Neural progenitor cell (in vitro differentiated cells): ENCODE measurements at regions not wholly inside any gene's neighbourhood (a gene's known extent, or its start where the extent isn't known, plus 50 kb on each side); places are given as distances from the start of the nearest gene placed in this dataset.

Source experiments
- DNase-seq: peaks from one replicate; pipeline ENCODE4 v3.0.0-alpha.2; 2016; ENCODE audit warnings: low spot score
- H2AFZ ChIP-seq: fragments of 200-600 bp; sonication (generic); replicated peaks from 2 replicates; pipeline ENCODE4 v1.6.1; 2016; ENCODE audit warnings: antibody characterized with exemption
- H3F3A ChIP-seq: fragments of 200-600 bp; sonication (generic); 2 replicates; pipeline ENCODE4 v1.6.1; 2016; ENCODE audit warnings: antibody characterized with exemption, low read depth
- H3K27ac ChIP-seq: fragments of 200-600 bp; sonication (generic); 2 replicates; pipeline ENCODE4 v1.5.1; 2016; ENCODE audit warnings: mild to moderate bottlenecking
- H3K27me3 ChIP-seq: fragments of 200-600 bp; sonication (generic); 2 replicates; pipeline ENCODE4 v1.6.1; 2016; ENCODE audit warnings: mild to moderate bottlenecking, moderate library complexity
- H3K36me3 ChIP-seq: fragments of 200-600 bp; sonication (generic); 2 replicates; pipeline ENCODE4 v1.5.1; 2016
- H3K4me1 ChIP-seq: fragments of 200-600 bp; sonication (generic); 2 replicates; pipeline ENCODE4 v1.6.1; 2016; ENCODE audit warnings: mixed run types
- H3K4me2 ChIP-seq: fragments of 200-600 bp; sonication (generic); 2 replicates; pipeline ENCODE4 v1.6.1; 2016
- H3K4me3 ChIP-seq: fragments of 200-600 bp; sonication (generic); 2 replicates; pipeline ENCODE4 v1.5.1; 2016
- H3K79me2 ChIP-seq: fragments of 200-600 bp; sonication (generic); 2 replicates; pipeline ENCODE4 v1.6.1; 2016; ENCODE audit warnings: low read depth
- H3K9ac ChIP-seq: fragments of 200-600 bp; sonication (generic); 2 replicates; pipeline ENCODE4 v1.6.1; 2016
- H3K9me3 ChIP-seq: fragments of 200-600 bp; sonication (generic); 2 replicates; pipeline ENCODE4 v1.5.1; 2016; ENCODE audit warnings: low read depth
- H4K20me1 ChIP-seq: fragments of 200-600 bp; sonication (generic); 2 replicates; pipeline ENCODE4 v1.6.1; 2016; ENCODE audit warnings: low read depth
- H3K27ac Mint-ChIP-seq: 3 replicates; pipeline ENCODE4 v1.8.0; 2021; ENCODE audit warnings: mixed read lengths
- H3K27me3 Mint-ChIP-seq: 2 replicates; pipeline ENCODE4 v1.8.0; 2022; ENCODE audit warnings: low read depth, mild to moderate bottlenecking, inconsistent platforms, moderate library complexity, mixed read lengths; ENCODE audit not compliant: insufficient read depth
- H3K36me3 Mint-ChIP-seq: 3 replicates; pipeline ENCODE4 v1.8.0; 2021; ENCODE audit warnings: mixed read lengths
- H3K4me1 Mint-ChIP-seq: 3 replicates; pipeline ENCODE4 v1.8.0; 2021; ENCODE audit warnings: mixed read lengths
- H3K4me3 Mint-ChIP-seq: 3 replicates; pipeline ENCODE4 v1.8.0; 2021; ENCODE audit warnings: mild to moderate bottlenecking, moderate library complexity, mixed read lengths
- H3K9me3 Mint-ChIP-seq: 3 replicates; pipeline ENCODE4 v1.8.0; 2020; ENCODE audit warnings: mixed read lengths
- EZH2 ChIP-seq: fragments of 200-600 bp; sonication (generic); IDR thresholded peaks from 2 replicates; pipeline ENCODE4 v1.6.1; 2017; ENCODE audit warnings: antibody characterized with exemption, mild to moderate bottlenecking, moderate library complexity
- EZH2phosphoT487 ChIP-seq: fragments of 200-600 bp; sonication (generic); IDR thresholded peaks from 2 replicates; pipeline ENCODE4 v1.6.1; 2017; ENCODE audit warnings: antibody characterized with exemption
- TF ChIP-seq, protein P1 (sequence below): fragments of 200-600 bp; sonication (generic); IDR thresholded peaks from 2 replicates; pipeline ENCODE4 v1.5.1; 2017; ENCODE audit warnings: antibody characterized with exemption, mild to moderate bottlenecking

DNA sequence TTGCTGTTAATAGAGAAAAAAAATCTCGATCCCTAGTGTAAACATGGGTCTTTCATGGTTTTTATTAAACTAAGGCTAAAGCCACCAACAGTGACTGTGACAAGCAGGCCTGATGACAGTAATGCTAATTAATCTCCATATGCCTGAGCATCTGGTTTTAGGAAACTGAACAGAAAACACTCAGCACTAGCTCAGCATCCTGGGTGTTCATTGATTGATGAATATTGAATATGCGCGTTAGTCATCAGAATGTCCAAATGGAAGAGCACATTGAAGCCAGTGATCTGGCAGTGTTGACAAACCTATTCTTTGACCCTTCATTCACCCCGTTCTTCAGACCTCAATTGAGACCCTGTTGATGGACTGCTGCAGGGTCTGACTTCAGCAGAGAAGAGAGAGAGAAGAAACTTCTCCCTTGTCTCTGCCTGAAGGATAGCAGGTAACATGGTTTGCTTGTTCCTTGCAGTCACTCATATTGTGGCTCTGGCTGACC lies 283.8 kb downstream of the RDH14 start:
- H3K27me3 Mint-ChIP-seq: no peaks in the 10 kb centered on the region
- H3K27ac ChIP-seq: no peak overlapping the region
- peaks cover 4% of the 10 kb centered on the region for H3K9me3 Mint-ChIP-seq
- no peaks in the 10 kb centered on the region for H3F3A ChIP-seq
- H3K4me2 ChIP-seq: no peak overlapping the region
- H3K27ac Mint-ChIP-seq: no peak overlapping the region
- no peaks in the 10 kb centered on the region for H3K36me3 Mint-ChIP-seq
- H3K4me3 Mint-ChIP-seq: no peak overlapping the region
- no peaks in the 10 kb centered on the region for H3K36me3 ChIP-seq
- no peak overlapping the region for H3K9ac ChIP-seq
- no peaks in the 10 kb centered on the region for H4K20me1 ChIP-seq
- H3K4me1 ChIP-seq: no peaks in the 10 kb centered on the region
- TF ChIP-seq, protein P1, sequence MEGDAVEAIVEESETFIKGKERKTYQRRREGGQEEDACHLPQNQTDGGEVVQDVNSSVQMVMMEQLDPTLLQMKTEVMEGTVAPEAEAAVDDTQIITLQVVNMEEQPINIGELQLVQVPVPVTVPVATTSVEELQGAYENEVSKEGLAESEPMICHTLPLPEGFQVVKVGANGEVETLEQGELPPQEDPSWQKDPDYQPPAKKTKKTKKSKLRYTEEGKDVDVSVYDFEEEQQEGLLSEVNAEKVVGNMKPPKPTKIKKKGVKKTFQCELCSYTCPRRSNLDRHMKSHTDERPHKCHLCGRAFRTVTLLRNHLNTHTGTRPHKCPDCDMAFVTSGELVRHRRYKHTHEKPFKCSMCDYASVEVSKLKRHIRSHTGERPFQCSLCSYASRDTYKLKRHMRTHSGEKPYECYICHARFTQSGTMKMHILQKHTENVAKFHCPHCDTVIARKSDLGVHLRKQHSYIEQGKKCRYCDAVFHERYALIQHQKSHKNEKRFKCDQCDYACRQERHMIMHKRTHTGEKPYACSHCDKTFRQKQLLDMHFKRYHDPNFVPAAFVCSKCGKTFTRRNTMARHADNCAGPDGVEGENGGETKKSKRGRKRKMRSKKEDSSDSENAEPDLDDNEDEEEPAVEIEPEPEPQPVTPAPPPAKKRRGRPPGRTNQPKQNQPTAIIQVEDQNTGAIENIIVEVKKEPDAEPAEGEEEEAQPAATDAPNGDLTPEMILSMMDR: no peak
- no peak for TF ChIP-seq EZH2
- no peak for TF ChIP-seq EZH2phosphoT487
- H3K4me1 Mint-ChIP-seq: no peaks in the 10 kb centered on the region
- H2AFZ ChIP-seq: no peak overlapping the region
- no peaks in the 10 kb centered on the region for H3K79me2 ChIP-seq
- H3K4me3 ChIP-seq: no peak overlapping the region
- no peaks in the 10 kb centered on the region for H3K27me3 ChIP-seq
- H3K9me3 ChIP-seq: no peaks in the 10 kb centered on the region
- DNase-seq: no peak

DNA sequence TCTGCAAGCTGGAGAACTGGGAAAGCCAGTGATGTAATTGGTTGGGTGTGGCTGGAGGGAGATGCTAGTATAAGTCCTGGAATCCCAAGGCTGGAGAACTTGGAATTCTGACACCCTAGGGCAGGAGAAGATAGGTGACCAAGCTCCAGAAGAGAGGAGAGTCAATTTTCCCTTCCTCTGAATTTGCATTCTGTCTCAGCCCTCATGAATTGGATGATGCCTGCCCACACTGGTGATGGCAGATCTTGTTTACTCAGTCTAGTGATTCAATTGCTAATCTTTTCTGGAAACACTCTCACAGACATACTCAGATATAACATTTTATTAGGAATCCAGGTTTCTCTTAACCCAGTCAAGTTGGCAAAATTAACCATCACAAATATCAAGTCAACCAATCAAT lies 287.2 kb downstream of the RDH14 start:
- no peaks in the 10 kb centered on the region for H3K79me2 ChIP-seq
- Mint-ChIP-seq H3K4me3 (no peak overlapping the region), H3K9me3 (peaks cover 4% of the 10 kb centered on the region), H3K4me1 (no peaks in the 10 kb centered on the region), H3K36me3 (no peaks in the 10 kb centered on the region), H3K27me3 (no peaks in the 10 kb centered on the region), H3K27ac (no peak overlapping the region)
- no peak overlapping the region for H3K4me2 ChIP-seq
- no peak for TF ChIP-seq EZH2phosphoT487
- TF ChIP-seq, protein P1: no peak
- no peak for TF ChIP-seq EZH2
- H3F3A ChIP-seq: no peaks in the 10 kb centered on the region
- no peaks in the 10 kb centered on the region for H3K36me3 ChIP-seq
- no peaks in the 10 kb centered on the region for H3K4me1 ChIP-seq
- no peaks in the 10 kb centered on the region for H3K27me3 ChIP-seq
- no peak for DNase-seq
- no peaks in the 10 kb centered on the region for H3K9me3 ChIP-seq
- no peak overlapping the region for H3K27ac ChIP-seq
- H3K9ac ChIP-seq: no peak overlapping the region
- H2AFZ ChIP-seq: no peak overlapping the region
- no peak overlapping the region for H3K4me3 ChIP-seq
- no peaks in the 10 kb centered on the region for H4K20me1 ChIP-seq

DNA sequence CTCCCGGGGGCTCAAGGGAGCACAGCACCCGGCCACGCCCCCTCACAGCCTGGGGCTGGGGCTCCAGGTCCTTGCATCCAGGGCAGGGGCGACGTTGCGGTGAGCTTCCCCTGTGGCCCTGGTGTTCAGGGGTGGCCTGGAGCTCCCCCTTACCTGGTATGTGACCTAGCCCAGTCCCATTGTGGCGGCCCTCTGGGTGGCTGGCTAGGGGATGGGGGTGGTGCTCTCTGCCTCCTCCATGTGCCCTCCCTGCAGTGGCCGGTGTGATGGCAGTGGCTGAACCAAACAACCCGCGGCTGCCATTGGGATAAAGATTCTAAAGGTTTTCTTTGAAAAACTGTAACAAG lies 288.3 kb downstream of the RDH14 start:
- Histone ChIP-seq H3K4me1 (no peaks in the 10 kb centered on the region), H3K4me3 (no peak overlapping the region), H3F3A (no peaks in the 10 kb centered on the region), H3K36me3 (no peaks in the 10 kb centered on the region), H4K20me1 (no peaks in the 10 kb centered on the region), H3K27ac (no peak overlapping the region), H3K9ac (no peak overlapping the region), H3K4me2 (no peak overlapping the region), H2AFZ (no peak overlapping the region), H3K79me2 (no peaks in the 10 kb centered on the region), H3K27me3 (no peaks in the 10 kb centered on the region), H3K9me3 (no peaks in the 10 kb centered on the region)
- Mint-ChIP-seq H3K4me1 (no peaks in the 10 kb centered on the region), H3K36me3 (no peaks in the 10 kb centered on the region), H3K27ac (no peak overlapping the region), H3K27me3 (no peaks in the 10 kb centered on the region), H3K9me3 (peaks cover 4% of the 10 kb centered on the region), H3K4me3 (no peak overlapping the region)
- DNase-seq: no peak
- no peak for TF ChIP-seq EZH2
- TF ChIP-seq, protein P1: no peak
- TF ChIP-seq EZH2phosphoT487: no peak
